Heart left ventricle (tissue), 13 donors: ENCODE measurements at regions not wholly inside any gene's neighbourhood (a gene's known extent, or its start where the extent isn't known, plus 50 kb on each side); places are given as distances from the start of the nearest gene placed in this dataset.

Source experiments
- POLR2A ChIP-seq, 2 donors: fragments of 450-650 bp; IDR thresholded peaks; one replicate each; pipeline ENCODE4 v1.6.1; 2017; ENCODE audit warnings: antibody characterized with exemption in 2 of 2, mild to moderate bottlenecking in 2 of 2, moderate library complexity in 2 of 2
- TF ChIP-seq, protein P1 (sequence below), 12 donors: fragments of 200-600 bp; sonication (generic) in 4 of 12; IDR thresholded peaks; one replicate each; pipeline versions ENCODE4 v1.5.0 to v1.8.0; 2018 to 2022; ENCODE audit warnings: antibody characterized with exemption in 12 of 12, mild to moderate bottlenecking in 5 of 12
- donor health status: ischemic (EF 13 %, LVEDD 7.1; RV severe dilation, severe dysfunction).
- donor health status: DM: no; HTN: yes; CAD: no.
- donor health status: DM: no; HTN: no; CAD: no.
- donor health status: ischemic (EF 25% LVEDD 6.9; RV normal size, moderate dysfunction).
- donor health status: ischemic (EF 25% LVEDD 5.7; RV mildly dilated, moderate dysfunction).
- donor health status: ischemic (EF 35%, LVEDD 5.7; RV mildly dilated, moderate dysfunction).
- donor health status: nonischemic (EF 11% LVEDD 7.7; RV severe dilation, severe dysfunction).
- donor health status: DM: yes; HTN: yes; CAD: no.
- donor health status: PGD.
- donor health status: ischemic (EF 29% LVEDD 5.4; RV normal size, mild dysfunction).
- donor health status: nonischemic (EF 23%, LVEDD 6.1; RV moderate dilation, normal function).

DNA sequence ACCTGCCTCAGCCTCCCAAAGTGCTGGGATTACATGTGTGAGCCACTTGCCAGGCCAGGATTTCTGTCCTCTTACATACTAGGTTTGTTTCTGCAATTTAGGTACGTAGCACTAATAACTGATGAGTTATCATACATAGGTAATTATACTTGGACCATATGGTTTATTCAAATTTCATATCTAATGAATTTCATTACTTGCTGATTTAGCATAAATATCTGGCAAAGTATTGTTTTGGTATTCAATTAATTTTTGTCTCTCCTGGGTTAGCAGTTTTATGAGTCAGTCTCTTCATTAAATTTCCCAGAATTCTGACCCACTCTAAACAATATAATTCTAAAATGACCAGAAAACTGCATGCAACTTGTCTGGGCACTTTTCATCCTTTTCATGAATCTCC is 2146.5 kb downstream of the TP53TG3F start:
- TF ChIP-seq POLR2A (IDR thresholded peaks at IDR 0.05) = no peak
- TF ChIP-seq, protein P1, sequence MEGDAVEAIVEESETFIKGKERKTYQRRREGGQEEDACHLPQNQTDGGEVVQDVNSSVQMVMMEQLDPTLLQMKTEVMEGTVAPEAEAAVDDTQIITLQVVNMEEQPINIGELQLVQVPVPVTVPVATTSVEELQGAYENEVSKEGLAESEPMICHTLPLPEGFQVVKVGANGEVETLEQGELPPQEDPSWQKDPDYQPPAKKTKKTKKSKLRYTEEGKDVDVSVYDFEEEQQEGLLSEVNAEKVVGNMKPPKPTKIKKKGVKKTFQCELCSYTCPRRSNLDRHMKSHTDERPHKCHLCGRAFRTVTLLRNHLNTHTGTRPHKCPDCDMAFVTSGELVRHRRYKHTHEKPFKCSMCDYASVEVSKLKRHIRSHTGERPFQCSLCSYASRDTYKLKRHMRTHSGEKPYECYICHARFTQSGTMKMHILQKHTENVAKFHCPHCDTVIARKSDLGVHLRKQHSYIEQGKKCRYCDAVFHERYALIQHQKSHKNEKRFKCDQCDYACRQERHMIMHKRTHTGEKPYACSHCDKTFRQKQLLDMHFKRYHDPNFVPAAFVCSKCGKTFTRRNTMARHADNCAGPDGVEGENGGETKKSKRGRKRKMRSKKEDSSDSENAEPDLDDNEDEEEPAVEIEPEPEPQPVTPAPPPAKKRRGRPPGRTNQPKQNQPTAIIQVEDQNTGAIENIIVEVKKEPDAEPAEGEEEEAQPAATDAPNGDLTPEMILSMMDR (IDR thresholded peaks at IDR 0.05) = no peak
